ENCODE measurements at regions not wholly inside any gene's neighbourhood (a gene's known extent, or its start where the extent isn't known, plus 50 kb on each side); places are given as distances from the start of the nearest gene placed in this dataset.

DNA sequence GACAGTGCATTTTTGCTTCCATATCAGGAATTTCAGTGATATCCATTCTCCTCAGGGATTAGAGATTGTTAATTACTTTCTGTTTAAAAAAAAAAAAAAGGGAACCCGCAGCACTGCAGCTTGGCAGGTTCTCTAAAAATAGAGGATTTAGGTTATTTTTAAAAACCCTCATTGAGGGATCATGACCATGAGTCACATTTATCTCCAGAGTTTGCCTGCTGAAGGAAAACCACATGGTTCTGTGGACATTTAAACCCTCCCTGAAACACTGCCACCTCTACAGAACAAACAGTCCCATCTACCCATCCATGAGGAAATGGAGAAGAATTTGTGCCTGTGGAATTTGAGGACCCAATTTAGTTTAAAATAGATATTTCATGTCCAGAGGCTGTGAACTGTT, 66.2 kb upstream of the UBE2E1 start:
- no TSS peak for BruUV-seq (replicated peaks)
- no peaks in the 10 kb centered on the region for H3K27me3 Mint-ChIP-seq (ENCODE audit: unreplicated experiment)
- peaks cover 9% of the 10 kb centered on the region for H3K36me3 Mint-ChIP-seq (ENCODE audit: insufficient read depth, unreplicated experiment)
- no peak for DNase-seq
- H3K9me3 Mint-ChIP-seq (ENCODE audit: low read depth, unreplicated experiment), result no peaks in the 10 kb centered on the region
- intact Hi-C loops (cut with micrococcal nuclease; ENCODE audit: unreplicated experiment), result no loop called here
- H3K27ac Mint-ChIP-seq (ENCODE audit: unreplicated experiment), result no peak overlapping the region
- H3K4me3 Mint-ChIP-seq (ENCODE audit: low read depth, unreplicated experiment), result no peak overlapping the region
- CTCF ChIA-PET, result no interaction called here
- TF ChIP-seq, protein P1, sequence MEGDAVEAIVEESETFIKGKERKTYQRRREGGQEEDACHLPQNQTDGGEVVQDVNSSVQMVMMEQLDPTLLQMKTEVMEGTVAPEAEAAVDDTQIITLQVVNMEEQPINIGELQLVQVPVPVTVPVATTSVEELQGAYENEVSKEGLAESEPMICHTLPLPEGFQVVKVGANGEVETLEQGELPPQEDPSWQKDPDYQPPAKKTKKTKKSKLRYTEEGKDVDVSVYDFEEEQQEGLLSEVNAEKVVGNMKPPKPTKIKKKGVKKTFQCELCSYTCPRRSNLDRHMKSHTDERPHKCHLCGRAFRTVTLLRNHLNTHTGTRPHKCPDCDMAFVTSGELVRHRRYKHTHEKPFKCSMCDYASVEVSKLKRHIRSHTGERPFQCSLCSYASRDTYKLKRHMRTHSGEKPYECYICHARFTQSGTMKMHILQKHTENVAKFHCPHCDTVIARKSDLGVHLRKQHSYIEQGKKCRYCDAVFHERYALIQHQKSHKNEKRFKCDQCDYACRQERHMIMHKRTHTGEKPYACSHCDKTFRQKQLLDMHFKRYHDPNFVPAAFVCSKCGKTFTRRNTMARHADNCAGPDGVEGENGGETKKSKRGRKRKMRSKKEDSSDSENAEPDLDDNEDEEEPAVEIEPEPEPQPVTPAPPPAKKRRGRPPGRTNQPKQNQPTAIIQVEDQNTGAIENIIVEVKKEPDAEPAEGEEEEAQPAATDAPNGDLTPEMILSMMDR (IDR thresholded peaks at IDR 0.05; ENCODE audit: unreplicated experiment), result no peak
- peaks cover 55% of the 10 kb centered on the region for H3K4me1 Mint-ChIP-seq (ENCODE audit: low read depth, unreplicated experiment)

- peak; percentile 44 for DNase-seq
- TF ChIP-seq, protein P1 (IDR thresholded peaks at IDR 0.05; ENCODE audit: unreplicated experiment), result no peak
- Mint-ChIP-seq H3K27me3 (ENCODE audit: unreplicated experiment) (no peaks in the 10 kb centered on the region), H3K36me3 (ENCODE audit: insufficient read depth, unreplicated experiment) (peaks cover 9% of the 10 kb centered on the region), H3K4me3 (ENCODE audit: low read depth, unreplicated experiment) (peak overlapping the region; percentile 59), H3K4me1 (ENCODE audit: low read depth, unreplicated experiment) (peaks cover 45% of the 10 kb centered on the region), H3K9me3 (ENCODE audit: low read depth, unreplicated experiment) (no peaks in the 10 kb centered on the region), H3K27ac (ENCODE audit: unreplicated experiment) (peak overlapping the region; percentile 85)
- CTCF ChIA-PET, result no interaction called here
- intact Hi-C loops (cut with micrococcal nuclease; ENCODE audit: unreplicated experiment), result loop anchor here (2.0 to 5.0 kb wide), 2 partner anchors 64 to 623 kb away; partner anchors contain the start of gene UBE2E1
- no TSS peak for BruUV-seq (replicated peaks)
Measured at GRCh38 chr3:23740517-23740965, 65.2 kb upstream of the UBE2E1 start.

DNA sequence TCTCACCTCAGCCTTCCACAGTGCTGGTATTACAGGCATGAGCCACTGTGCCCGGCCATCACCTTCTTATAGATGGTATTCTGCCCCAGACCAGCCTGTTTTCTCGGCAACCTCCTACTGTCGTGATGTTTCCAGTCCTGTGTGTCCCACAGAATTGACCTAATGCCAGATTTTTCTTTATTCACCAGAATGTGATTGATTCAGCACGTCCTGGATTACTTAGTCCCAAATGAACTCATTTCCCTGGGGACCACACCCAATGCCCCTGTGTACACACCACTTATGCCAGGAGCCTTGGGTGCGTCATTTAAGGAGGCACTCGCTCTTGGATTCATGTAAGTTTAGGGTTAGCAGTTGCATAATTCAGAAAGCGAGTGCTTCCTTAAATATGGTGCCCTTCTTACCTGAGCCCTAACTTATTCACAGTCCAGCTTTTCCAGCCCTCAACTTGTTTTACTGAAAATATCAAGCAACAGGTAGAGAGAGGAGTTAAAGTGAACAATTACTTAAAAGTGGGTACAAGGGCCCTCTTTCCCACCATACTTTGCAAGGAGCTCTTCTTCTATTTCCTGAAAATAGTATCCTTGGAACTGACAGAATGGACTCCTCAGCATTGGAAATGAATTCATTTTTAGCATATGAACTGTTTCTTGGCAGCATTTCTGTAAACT, 64.6 kb upstream of the UBE2E1 start:
- no TSS peak for BruUV-seq (replicated peaks)
- Mint-ChIP-seq H3K9me3 (ENCODE audit: low read depth, unreplicated experiment) (no peaks in the 10 kb centered on the region), H3K4me1 (ENCODE audit: low read depth, unreplicated experiment) (peaks cover 39% of the 10 kb centered on the region), H3K27me3 (ENCODE audit: unreplicated experiment) (no peaks in the 10 kb centered on the region), H3K36me3 (ENCODE audit: insufficient read depth, unreplicated experiment) (peaks cover 9% of the 10 kb centered on the region), H3K27ac (ENCODE audit: unreplicated experiment) (peak overlapping the region; percentile 85), H3K4me3 (ENCODE audit: low read depth, unreplicated experiment) (peak overlapping the region; percentile 59)
- CTCF ChIA-PET, result no interaction called here
- peak; percentile 78 for DNase-seq
- intact Hi-C loops (cut with micrococcal nuclease; ENCODE audit: unreplicated experiment), result loop anchor here (2.0 to 5.0 kb wide), 2 partner anchors 64 to 624 kb away; partner anchors contain the start of gene UBE2E1
- TF ChIP-seq, protein P1 (IDR thresholded peaks at IDR 0.05; ENCODE audit: unreplicated experiment), result no peak

DNA sequence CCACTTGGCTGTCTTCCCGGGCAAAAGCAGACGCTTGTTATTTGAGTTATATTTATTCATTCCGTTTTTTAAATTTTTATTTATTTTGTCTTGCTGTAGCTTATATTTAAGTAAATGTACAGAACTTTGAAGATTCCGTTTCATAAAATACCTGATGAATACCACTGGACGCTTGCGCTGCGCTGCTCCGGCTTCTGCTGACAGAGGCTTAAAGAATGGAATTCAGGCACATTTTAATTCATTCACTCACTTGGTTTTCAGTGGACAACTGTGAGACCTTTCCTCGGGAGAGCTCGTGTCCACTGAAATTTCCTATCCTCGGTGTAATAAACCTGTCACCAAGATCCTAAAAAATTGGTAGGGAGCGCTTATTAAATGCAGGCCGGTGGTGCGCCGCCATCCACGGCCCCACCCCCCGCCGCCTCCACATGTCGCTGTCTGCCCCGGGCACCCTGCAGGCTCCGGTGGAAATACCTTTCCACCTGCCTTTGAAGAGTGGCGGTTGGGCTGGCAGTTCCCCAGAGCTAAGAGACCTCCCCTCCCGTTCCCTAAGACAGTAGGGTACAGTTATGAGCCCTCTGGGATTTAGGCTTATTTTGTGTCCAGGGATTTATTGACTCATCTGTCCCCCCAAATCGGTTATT, 62.5 kb upstream of the UBE2E1 start:
- intact Hi-C loops (cut with micrococcal nuclease; ENCODE audit: unreplicated experiment), result loop anchor here (5.0 kb wide), 1 partner anchor 626 kb away; no protein-coding TSS in a partner anchor
- TF ChIP-seq, protein P1 (IDR thresholded peaks at IDR 0.05; ENCODE audit: unreplicated experiment), result no peak
- Mint-ChIP-seq H3K4me1 (ENCODE audit: low read depth, unreplicated experiment) (peaks cover 46% of the 10 kb centered on the region), H3K27ac (ENCODE audit: unreplicated experiment) (no peak overlapping the region), H3K27me3 (ENCODE audit: unreplicated experiment) (no peaks in the 10 kb centered on the region), H3K36me3 (ENCODE audit: insufficient read depth, unreplicated experiment) (peaks cover 9% of the 10 kb centered on the region), H3K9me3 (ENCODE audit: low read depth, unreplicated experiment) (no peaks in the 10 kb centered on the region), H3K4me3 (ENCODE audit: low read depth, unreplicated experiment) (peak overlapping the region; percentile 51)
- no TSS peak for BruUV-seq (replicated peaks)
- peak; percentile 48 for DNase-seq
- CTCF ChIA-PET, result no interaction called here

Data from Calu3 (cell line).